ENCODE measurements at regions not wholly inside any gene's neighbourhood (a gene's known extent, or its start where the extent isn't known, plus 50 kb on each side); places are given as distances from the start of the nearest gene placed in this dataset.

DNA sequence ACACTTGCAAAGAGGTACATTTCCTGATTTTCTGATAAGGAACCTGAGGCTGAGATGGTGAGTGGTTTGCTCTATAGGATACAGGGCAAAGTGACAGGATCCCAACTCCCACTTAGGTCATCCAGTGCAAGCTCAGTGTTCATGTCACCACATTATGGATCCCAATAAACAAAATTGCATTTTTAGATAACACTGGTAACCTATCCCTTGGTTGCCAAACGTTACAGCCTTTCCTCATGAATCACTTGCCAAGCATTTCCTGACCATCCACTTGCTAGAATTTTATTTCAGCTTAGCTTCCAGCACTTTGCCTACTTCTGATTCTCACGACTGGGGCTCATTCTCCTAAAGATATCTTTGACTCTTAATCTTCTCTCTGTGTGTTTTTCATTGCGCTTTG lies 131.4 kb upstream of the ODAD2 start:
- no peaks in the 10 kb centered on the region for H3K4me1 ChIP-seq
- no peaks in the 10 kb centered on the region for H3K27me3 ChIP-seq
- TF ChIP-seq, protein P1, sequence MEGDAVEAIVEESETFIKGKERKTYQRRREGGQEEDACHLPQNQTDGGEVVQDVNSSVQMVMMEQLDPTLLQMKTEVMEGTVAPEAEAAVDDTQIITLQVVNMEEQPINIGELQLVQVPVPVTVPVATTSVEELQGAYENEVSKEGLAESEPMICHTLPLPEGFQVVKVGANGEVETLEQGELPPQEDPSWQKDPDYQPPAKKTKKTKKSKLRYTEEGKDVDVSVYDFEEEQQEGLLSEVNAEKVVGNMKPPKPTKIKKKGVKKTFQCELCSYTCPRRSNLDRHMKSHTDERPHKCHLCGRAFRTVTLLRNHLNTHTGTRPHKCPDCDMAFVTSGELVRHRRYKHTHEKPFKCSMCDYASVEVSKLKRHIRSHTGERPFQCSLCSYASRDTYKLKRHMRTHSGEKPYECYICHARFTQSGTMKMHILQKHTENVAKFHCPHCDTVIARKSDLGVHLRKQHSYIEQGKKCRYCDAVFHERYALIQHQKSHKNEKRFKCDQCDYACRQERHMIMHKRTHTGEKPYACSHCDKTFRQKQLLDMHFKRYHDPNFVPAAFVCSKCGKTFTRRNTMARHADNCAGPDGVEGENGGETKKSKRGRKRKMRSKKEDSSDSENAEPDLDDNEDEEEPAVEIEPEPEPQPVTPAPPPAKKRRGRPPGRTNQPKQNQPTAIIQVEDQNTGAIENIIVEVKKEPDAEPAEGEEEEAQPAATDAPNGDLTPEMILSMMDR (IDR thresholded peaks at IDR 0.05) = no peak
- TF ChIP-seq POLR2A (IDR thresholded peaks at IDR 0.05) = no peak
- H3K36me3 ChIP-seq = no peaks in the 10 kb centered on the region
- H3K27ac ChIP-seq = no peak overlapping the region
- no peaks in the 10 kb centered on the region for H3K9me3 ChIP-seq
- H3K4me3 ChIP-seq = no peak overlapping the region
- DNase-seq = no peak

DNA sequence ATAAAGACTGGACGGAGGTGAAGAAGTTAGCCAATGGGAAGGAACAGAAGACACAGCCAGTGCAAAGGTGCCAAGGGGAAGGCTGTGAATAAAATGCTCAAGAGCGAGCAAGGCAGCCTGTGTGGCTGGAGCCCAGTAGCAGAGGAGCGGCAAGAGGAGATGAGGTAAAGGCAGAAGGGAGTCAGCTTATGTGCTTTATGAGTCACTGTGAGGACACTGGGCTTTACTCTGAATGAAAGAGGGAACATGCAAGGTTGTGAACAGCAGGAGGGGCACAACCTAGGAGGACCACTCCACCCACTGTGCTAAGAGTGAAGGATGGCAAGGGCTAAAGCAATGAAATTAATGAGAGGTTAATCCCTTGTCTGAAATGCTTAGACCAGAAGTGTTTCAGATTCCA lies 129.0 kb upstream of the ODAD2 start:
- no peaks in the 10 kb centered on the region for H3K27me3 ChIP-seq
- no peak for DNase-seq
- no peaks in the 10 kb centered on the region for H3K4me1 ChIP-seq
- H3K36me3 ChIP-seq = no peaks in the 10 kb centered on the region
- H3K4me3 ChIP-seq = no peak overlapping the region
- TF ChIP-seq, protein P1 (IDR thresholded peaks at IDR 0.05) = no peak
- TF ChIP-seq POLR2A (IDR thresholded peaks at IDR 0.05) = no peak
- H3K9me3 ChIP-seq = no peaks in the 10 kb centered on the region
- no peak overlapping the region for H3K27ac ChIP-seq

DNA sequence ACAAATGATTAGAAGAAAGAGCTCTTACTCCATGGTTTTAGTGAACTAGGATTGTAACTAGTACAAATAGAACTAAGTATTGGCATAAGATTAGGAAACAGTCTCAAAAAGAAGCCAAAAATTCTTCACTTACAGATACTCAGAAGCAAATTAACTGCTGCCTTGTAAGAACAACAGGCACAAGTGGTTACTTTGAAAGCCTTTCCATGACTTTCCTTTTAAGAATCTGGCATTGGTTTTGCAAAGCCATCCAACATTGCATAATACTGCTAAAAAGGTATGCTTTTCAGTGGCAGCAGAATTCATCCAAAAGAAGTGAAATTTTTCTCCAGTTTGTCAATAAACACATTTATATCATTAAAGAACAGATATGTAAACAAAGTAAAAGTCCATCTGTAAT lies 126.8 kb upstream of the ODAD2 start:
- Histone ChIP-seq H3K27ac (no peak overlapping the region), H3K27me3 (no peaks in the 10 kb centered on the region)
- no peak for DNase-seq

GRCh38 chr10:28120795-28121194 lies 121.9 kb upstream of the ODAD2 start:
- TF ChIP-seq, protein P1 (IDR thresholded peaks at IDR 0.05) = no peak
- TF ChIP-seq POLR2A (IDR thresholded peaks at IDR 0.05) = no peak
- H3K36me3 ChIP-seq = no peaks in the 10 kb centered on the region
- H3K27me3 ChIP-seq = no peaks in the 10 kb centered on the region
- no peak overlapping the region for H3K27ac ChIP-seq
- no peaks in the 10 kb centered on the region for H3K9me3 ChIP-seq
- DNase-seq = no peak
- H3K4me1 ChIP-seq = no peaks in the 10 kb centered on the region
- H3K4me3 ChIP-seq = no peak overlapping the region

More for the DNA sequence above, 126.8 kb upstream of the ODAD2 start:
- Histone ChIP-seq H3K4me3 (no peak overlapping the region), H3K4me1 (no peaks in the 10 kb centered on the region), H3K9me3 (no peaks in the 10 kb centered on the region), H3K36me3 (no peaks in the 10 kb centered on the region)
- TF ChIP-seq POLR2A (IDR thresholded peaks at IDR 0.05) = no peak
- TF ChIP-seq, protein P1 (IDR thresholded peaks at IDR 0.05) = no peak

DNA sequence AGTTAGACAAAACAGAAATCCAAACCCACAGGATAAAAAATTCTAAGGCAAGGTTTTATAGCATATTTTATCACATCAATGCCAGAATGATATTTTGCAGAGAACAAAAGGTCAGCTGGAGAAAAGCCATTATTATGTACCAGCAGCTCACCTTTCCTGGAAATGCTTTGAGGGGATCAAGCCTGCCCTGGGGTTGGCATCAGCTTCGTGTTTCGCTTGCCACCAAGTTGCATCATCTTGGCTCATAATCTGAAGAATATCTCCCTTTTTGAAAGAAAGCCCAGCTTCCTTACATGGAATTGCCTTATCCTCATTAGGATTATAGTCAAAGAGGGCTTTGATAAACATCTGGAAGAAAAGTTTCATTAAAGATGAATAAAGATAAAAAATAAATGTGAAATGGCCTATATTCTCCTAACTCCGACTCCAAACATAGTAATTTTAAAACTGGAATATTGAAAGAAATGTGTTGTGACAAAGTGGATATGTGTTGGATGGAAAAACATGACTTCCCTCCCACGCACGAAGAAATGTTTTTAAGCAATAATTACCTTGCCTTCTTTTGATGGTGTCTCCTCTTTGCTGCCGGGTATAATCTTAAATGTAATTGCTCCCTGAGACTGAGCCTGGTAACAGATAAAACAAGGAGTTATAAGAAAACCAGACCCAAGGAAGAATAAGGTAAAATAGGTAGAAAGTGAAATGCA lies 121.3 kb upstream of the ODAD2 start:
- TF ChIP-seq POLR2A (IDR thresholded peaks at IDR 0.05) = no peak
- TF ChIP-seq, protein P1 (IDR thresholded peaks at IDR 0.05) = no peak
- no peaks in the 10 kb centered on the region for H3K27me3 ChIP-seq
- H3K4me3 ChIP-seq = no peak overlapping the region
- DNase-seq = no peak
- no peaks in the 10 kb centered on the region for H3K36me3 ChIP-seq
- H3K9me3 ChIP-seq = no peaks in the 10 kb centered on the region
- H3K4me1 ChIP-seq = no peaks in the 10 kb centered on the region
- H3K27ac ChIP-seq = no peak overlapping the region
